H9 (cell line): ENCODE measurements at regions not wholly inside any gene's neighbourhood (a gene's known extent, or its start where the extent isn't known, plus 50 kb on each side); places are given as distances from the start of the nearest gene placed in this dataset.
"Not testable (repeated sequence)": the region's sequence is repeated elsewhere in the genome, so short reads cannot be mapped to it uniquely, and the experiment has no call there.

Experiments
- DNase-seq: peaks from one replicate; pipeline ENCODE4 v3.0.0-alpha.2; 2017
- H2AFZ ChIP-seq: one replicate; pipeline ENCODE4 v1.6.1; 2013; ENCODE audit warnings: mild to moderate bottlenecking, low read length, control low read depth, moderate library complexity
- H2AK5ac ChIP-seq: 2 replicates; pipeline ENCODE4 v1.6.1; 2013; ENCODE audit warnings: low read length, control low read depth, mixed read lengths; ENCODE audit not compliant: insufficient read length
- H2BK120ac ChIP-seq: one replicate; pipeline ENCODE4 v1.6.1; 2013; ENCODE audit warnings: low read depth, mild to moderate bottlenecking, low read length, control low read depth, inconsistent platforms; ENCODE audit not compliant: poor library complexity, severe bottlenecking
- H2BK12ac ChIP-seq: 2 replicates; pipeline ENCODE4 v1.6.1; 2013; ENCODE audit warnings: low read length, control low read depth, mixed read lengths, low read depth; ENCODE audit not compliant: insufficient read length
- H2BK15ac ChIP-seq: 2 replicates; pipeline ENCODE4 v1.6.1; 2013; ENCODE audit warnings: low read depth, low read length, control low read depth
- H2BK20ac ChIP-seq: one replicate; pipeline ENCODE4 v1.6.1; 2013; ENCODE audit warnings: low read depth, mild to moderate bottlenecking, low read length, control low read depth, inconsistent platforms; ENCODE audit not compliant: poor library complexity, severe bottlenecking
- H2BK5ac ChIP-seq: 2 replicates; pipeline ENCODE4 v1.6.1; 2013; ENCODE audit warnings: low read length, control low read depth, mixed read lengths; ENCODE audit not compliant: insufficient read length
- H3K14ac ChIP-seq: 2 replicates; pipeline ENCODE4 v1.6.1; 2013; ENCODE audit warnings: low read length, control low read depth; ENCODE audit not compliant: insufficient read depth
- H3K18ac ChIP-seq: 2 replicates; pipeline ENCODE4 v1.6.1; 2013; ENCODE audit warnings: low read depth, mild to moderate bottlenecking, mixed read lengths, low read length, control low read depth; ENCODE audit not compliant: insufficient read length
- H3K23ac ChIP-seq: 2 replicates; pipeline ENCODE4 v1.6.1; 2013; ENCODE audit warnings: low read length, control low read depth, mixed read lengths, low read depth; ENCODE audit not compliant: insufficient read length
- H3K23me2 ChIP-seq: 2 replicates; pipeline ENCODE4 v1.6.1; 2013; ENCODE audit warnings: low read depth, mild to moderate bottlenecking, mixed read lengths, low read length, control low read depth; ENCODE audit not compliant: insufficient read length, poor library complexity, severe bottlenecking
- H3K27ac ChIP-seq: 2 replicates; pipeline ENCODE4 v1.5.1; 2013; ENCODE audit warnings: low read length, control low read depth, mixed read lengths, low read depth; ENCODE audit not compliant: insufficient read length
- H3K27me3 ChIP-seq: 2 replicates; pipeline ENCODE4 v1.6.1; 2013; ENCODE audit warnings: low read length, control low read depth, inconsistent platforms; ENCODE audit not compliant: insufficient read depth
- H3K4ac ChIP-seq: 2 replicates; pipeline ENCODE4 v1.6.1; 2013; ENCODE audit warnings: low read depth, mild to moderate bottlenecking, control low read depth, inconsistent platforms, low read length, moderate library complexity
- H3K4me1 ChIP-seq: 2 replicates; pipeline ENCODE4 v1.6.1; 2013; ENCODE audit warnings: low read length, control low read depth, inconsistent platforms; ENCODE audit not compliant: insufficient read depth
- H3K4me2 ChIP-seq: 2 replicates; pipeline ENCODE4 v1.6.1; 2013; ENCODE audit warnings: low read length, control low read depth, mixed read lengths; ENCODE audit not compliant: insufficient read length, insufficient read depth
- H3K56ac ChIP-seq: 2 replicates; pipeline ENCODE4 v1.6.1; 2013; ENCODE audit warnings: low read depth, mild to moderate bottlenecking, mixed read lengths, low read length, control low read depth; ENCODE audit not compliant: insufficient read length
- H3K79me1 ChIP-seq: 2 replicates; pipeline ENCODE4 v1.6.1; 2013; ENCODE audit warnings: low read depth, mild to moderate bottlenecking, moderate library complexity, low read length, control low read depth, inconsistent platforms; ENCODE audit not compliant: insufficient read depth, poor library complexity, severe bottlenecking
- H3K79me2 ChIP-seq: 2 replicates; pipeline ENCODE4 v1.6.1; 2013; ENCODE audit warnings: low read length, control low read depth, inconsistent platforms; ENCODE audit not compliant: insufficient read depth
- H3K9ac ChIP-seq: 2 replicates; pipeline ENCODE4 v1.6.1; 2013; ENCODE audit warnings: low read length, control low read depth, mixed read lengths; ENCODE audit not compliant: insufficient read length; ENCODE audit errors: extremely low read depth
- H3K9me3 ChIP-seq: one replicate; pipeline ENCODE4 v1.6.1; 2013; ENCODE audit warnings: low read depth, low read length, inconsistent platforms; ENCODE audit not compliant: control insufficient read depth
- H3T11ph ChIP-seq: one replicate; pipeline ENCODE4 v1.6.1; 2013; ENCODE audit warnings: mild to moderate bottlenecking, low read length, control low read depth, inconsistent platforms
- H4K20me1 ChIP-seq: one replicate; pipeline ENCODE4 v1.6.1; 2013; ENCODE audit not compliant: control insufficient read depth, insufficient read length, insufficient read depth
- H4K5ac ChIP-seq: 2 replicates; pipeline ENCODE4 v1.6.1; 2013; ENCODE audit warnings: low read depth, mild to moderate bottlenecking, mixed read lengths, low read length, control low read depth; ENCODE audit not compliant: insufficient read length
- H4K8ac ChIP-seq: replicated peaks from 2 replicates; pipeline ENCODE4 v1.6.1; 2013; ENCODE audit warnings: low read length, control low read depth, mixed read lengths, low read depth; ENCODE audit not compliant: insufficient read length
- H4K91ac ChIP-seq: 2 replicates; pipeline ENCODE4 v1.6.1; 2013; ENCODE audit warnings: low read depth, mild to moderate bottlenecking, moderate library complexity, mixed read lengths, low read length, control low read depth; ENCODE audit not compliant: insufficient read length
- H3K27ac Mint-ChIP-seq, 3 experiments: 2 replicates in 2 of 3; 3 replicates in 1 of 3; pipeline ENCODE4 v1.8.0; 2020 to 2021; ENCODE audit warnings: mixed read lengths in 3 of 3, mild to moderate bottlenecking in 1 of 3, moderate library complexity in 1 of 3
- H3K27me3 Mint-ChIP-seq: 2 replicates; pipeline ENCODE4 v1.8.0; 2021; ENCODE audit warnings: low read depth, mild to moderate bottlenecking, moderate library complexity, mixed read lengths
- H3K36me3 Mint-ChIP-seq, 3 experiments: 2 replicates in 2 of 3; 3 replicates in 1 of 3; pipeline ENCODE4 v1.8.0; 2020 to 2021; ENCODE audit warnings: low read depth in 3 of 3, mixed read lengths in 3 of 3; ENCODE audit not compliant: insufficient read depth in 1 of 3
- H3K4me1 Mint-ChIP-seq, 2 experiments: 2 replicates each; pipeline ENCODE4 v1.8.0; 2020; ENCODE audit warnings: mixed read lengths in 2 of 2
- H3K4me3 Mint-ChIP-seq, 2 experiments: 2 replicates in 1 of 2; 3 replicates in 1 of 2; pipeline ENCODE4 v1.8.0; 2020 to 2021; ENCODE audit warnings: mild to moderate bottlenecking in 2 of 2, mixed read lengths in 2 of 2, moderate library complexity in 1 of 2
- H3K9me3 Mint-ChIP-seq, 2 experiments: 2 replicates in 1 of 2; 3 replicates in 1 of 2; pipeline ENCODE4 v1.8.0; 2020; ENCODE audit warnings: mild to moderate bottlenecking in 2 of 2, mixed read lengths in 2 of 2, moderate library complexity in 1 of 2
- CTCF ChIP-seq: fragments of 200-600 bp; sonication (generic); conservative IDR thresholded peaks from 3 replicates; pipeline ENCODE4 v1.8.0; 2021; ENCODE audit warnings: antibody characterized with exemption, mild to moderate bottlenecking
- WGBS: extraction: QIAGEN DNeasy Blood & Tissue Kit; methylation state at CpG from one replicate; pipeline ENCODE4 v1.1.7; 2013; ENCODE audit warnings: missing lambda C conversion rate, low lambda C conversion rate, mixed read lengths; ENCODE audit not compliant: insufficient read length; ENCODE audit errors: extremely low coverage; 5-methylcytosine and 5-hydroxymethylcytosine counted together

GRCh38 chr17:83171661-83172060 lies 92.3 kb downstream of the METRNL start:
- Histone ChIP-seq H3K79me2 (0 out of 2 replicates have a peak, but pooled peaks cover 1% of the 10 kb centered on the region), H2BK12ac (no peak overlapping the region), H3K79me1 (no peaks in the 10 kb centered on the region), H2BK120ac (no peak overlapping the region), H4K8ac (no peak overlapping the region), H3K14ac (peak overlapping the region; percentile 89; the same call in 1 of the 2 replicates), H2BK20ac (no peak overlapping the region), H3K9me3 (no peaks in the 10 kb centered on the region), H3K56ac (no peak overlapping the region), H4K5ac (no peak overlapping the region), H2AFZ (no peak overlapping the region), H3K4me2 (no peak overlapping the region), H3K23me2 (no peaks in the 10 kb centered on the region), H3K4ac (no peak overlapping the region), H3K27ac (no peak overlapping the region), H3T11ph (no peak overlapping the region), H2BK15ac (no peak overlapping the region), H3K9ac (no peak overlapping the region), H2AK5ac (no peak overlapping the region), H2BK5ac (no peak overlapping the region), H4K20me1 (no peaks in the 10 kb centered on the region), H3K4me1 (no peaks in the 10 kb centered on the region), H3K18ac (no peak overlapping the region), H3K27me3 (no peaks in the 10 kb centered on the region), H3K23ac (no peak overlapping the region), H4K91ac (no peak overlapping the region)
- Mint-ChIP-seq H3K9me3 (peaks cover 9 to 13% of the 10 kb centered on the region in 2 experiments), H3K4me1 (peaks cover 6 to 13% of the 10 kb centered on the region in 2 experiments), H3K27ac (no peak overlapping the region), H3K27me3 (peaks cover 9% of the 10 kb centered on the region), H3K36me3 (no peaks in the 10 kb centered on the region; a peak in 2 of 7 replicates), H3K4me3 (no peak overlapping the region)
- TF ChIP-seq CTCF, result no peak
- peak; percentile 78 for DNase-seq
- WGBS, result no CpG with 5 or more reads among the region's 21 CpGs

GRCh38 chr17:83172099-83172498 lies 92.7 kb downstream of the METRNL start:
- not testable (repeated sequence) for H2BK12ac ChIP-seq, H3K23me2 ChIP-seq, H3T11ph ChIP-seq, H3K14ac ChIP-seq, H2BK20ac ChIP-seq, H3K4ac ChIP-seq, H2BK5ac ChIP-seq, H4K5ac ChIP-seq, H2BK15ac ChIP-seq, H2AFZ ChIP-seq, H3K27ac Mint-ChIP-seq, H3K4me1 ChIP-seq, H3K9me3 ChIP-seq, H4K91ac ChIP-seq, H3K18ac ChIP-seq, H4K20me1 ChIP-seq, H3K4me2 ChIP-seq, H3K56ac ChIP-seq, H3K36me3 Mint-ChIP-seq, H3K79me2 ChIP-seq, H3K79me1 ChIP-seq, H3K27ac ChIP-seq, H3K4me3 Mint-ChIP-seq, H2AK5ac ChIP-seq, H3K27me3 ChIP-seq, DNase-seq, H3K9me3 Mint-ChIP-seq, H2BK120ac ChIP-seq, H3K9ac ChIP-seq, H4K8ac ChIP-seq, H3K27me3 Mint-ChIP-seq, H3K23ac ChIP-seq
- H3K4me1 Mint-ChIP-seq, result peaks cover 6 to 13% of the 10 kb centered on the region in 2 experiments
- WGBS, result no CpG with 5 or more reads among the region's 9 CpGs
